Adrenal gland (tissue), 5 donors: ENCODE measurements at regions not wholly inside any gene's neighbourhood (a gene's known extent, or its start where the extent isn't known, plus 50 kb on each side); places are given as distances from the start of the nearest gene placed in this dataset.

ENCODE experiments used
- POLR2A ChIP-seq, 2 donors: fragments of 450-650 bp; IDR thresholded peaks; one replicate each; pipeline ENCODE4 v1.6.1; 2017; ENCODE audit warnings: antibody characterized with exemption in 2 of 2, mild to moderate bottlenecking in 2 of 2, moderate library complexity in 1 of 2
- TF ChIP-seq, protein P1 (sequence below), 6 experiments: fragments of 450-650 bp in 4 of 6; fragments of 200-600 bp in 2 of 6; sonication (generic) in 1 of 6; IDR thresholded peaks; 1 replicate in 5 of 6; 2 replicates in 1 of 6; pipeline versions ENCODE4 v1.5.1 to v1.8.0; 2016 to 2021; ENCODE audit warnings: antibody characterized with exemption in 6 of 6, mild to moderate bottlenecking in 2 of 6, moderate library complexity in 1 of 6
- donor health status: DM: no; HTN: no; CAD: no.

DNA sequence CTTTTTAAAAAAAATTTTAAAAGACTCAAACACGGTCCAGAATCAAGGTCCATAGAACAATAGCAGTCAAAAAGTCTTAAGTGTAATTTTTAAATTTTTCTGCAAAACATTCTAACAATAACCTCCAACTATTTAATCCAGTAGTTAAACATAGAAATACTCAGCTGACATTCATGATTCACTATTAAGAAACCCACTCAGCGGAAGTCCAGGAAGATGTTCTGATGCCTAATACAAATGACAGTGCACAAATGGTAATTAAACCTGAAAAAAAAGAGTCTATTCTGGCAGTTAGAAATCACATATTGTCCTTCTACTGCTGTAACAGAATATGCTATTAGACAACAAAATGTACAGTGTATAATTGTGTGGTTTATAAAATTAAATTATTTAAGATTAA, 128.2 kb upstream of the BMP5 start:
- TF ChIP-seq, protein P1, sequence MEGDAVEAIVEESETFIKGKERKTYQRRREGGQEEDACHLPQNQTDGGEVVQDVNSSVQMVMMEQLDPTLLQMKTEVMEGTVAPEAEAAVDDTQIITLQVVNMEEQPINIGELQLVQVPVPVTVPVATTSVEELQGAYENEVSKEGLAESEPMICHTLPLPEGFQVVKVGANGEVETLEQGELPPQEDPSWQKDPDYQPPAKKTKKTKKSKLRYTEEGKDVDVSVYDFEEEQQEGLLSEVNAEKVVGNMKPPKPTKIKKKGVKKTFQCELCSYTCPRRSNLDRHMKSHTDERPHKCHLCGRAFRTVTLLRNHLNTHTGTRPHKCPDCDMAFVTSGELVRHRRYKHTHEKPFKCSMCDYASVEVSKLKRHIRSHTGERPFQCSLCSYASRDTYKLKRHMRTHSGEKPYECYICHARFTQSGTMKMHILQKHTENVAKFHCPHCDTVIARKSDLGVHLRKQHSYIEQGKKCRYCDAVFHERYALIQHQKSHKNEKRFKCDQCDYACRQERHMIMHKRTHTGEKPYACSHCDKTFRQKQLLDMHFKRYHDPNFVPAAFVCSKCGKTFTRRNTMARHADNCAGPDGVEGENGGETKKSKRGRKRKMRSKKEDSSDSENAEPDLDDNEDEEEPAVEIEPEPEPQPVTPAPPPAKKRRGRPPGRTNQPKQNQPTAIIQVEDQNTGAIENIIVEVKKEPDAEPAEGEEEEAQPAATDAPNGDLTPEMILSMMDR (IDR thresholded peaks at IDR 0.05): no peak
- TF ChIP-seq POLR2A (IDR thresholded peaks at IDR 0.05): no peak
